ENCODE measurements at regions not wholly inside any gene's neighbourhood (a gene's known extent, or its start where the extent isn't known, plus 50 kb on each side); places are given as distances from the start of the nearest gene placed in this dataset.
"Not testable (repeated sequence)": the region's sequence is repeated elsewhere in the genome, so short reads cannot be mapped to it uniquely, and the experiment has no call there.

DNA sequence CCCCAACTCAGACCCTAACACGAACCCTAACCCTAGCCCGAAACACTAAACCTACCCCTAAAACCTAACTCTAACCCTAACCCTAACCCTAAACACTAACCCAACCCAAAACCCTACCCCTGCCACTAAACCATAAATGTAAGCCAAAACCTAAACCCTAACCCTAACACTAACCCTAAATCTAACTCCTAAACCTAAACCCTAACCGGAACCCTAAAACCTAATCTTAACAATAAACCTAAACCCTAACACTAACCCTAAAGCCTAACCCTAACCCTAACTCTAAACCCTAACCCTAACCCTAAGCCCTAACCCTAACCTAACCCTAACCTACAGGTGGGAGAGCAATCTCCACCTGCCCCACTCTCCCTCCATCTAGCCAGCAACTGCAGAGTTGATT is 152.3 kb downstream of the OR4M2 start:
- H3K9me3 ChIP-seq (ENCODE audit: low read length), result no peaks in the 10 kb centered on the region
- no peak for DNase-seq (ENCODE audit: low spot score)
- H3K27ac ChIP-seq (ENCODE audit: low read depth, low read length, poor library complexity, severe bottlenecking), result no peak overlapping the region
- H3K4me2 ChIP-seq (ENCODE audit: low read length), result no peak overlapping the region
- no peaks in the 10 kb centered on the region for H3K4me1 ChIP-seq (ENCODE audit: insufficient read depth, low read length, poor library complexity, severe bottlenecking)
- no peaks in the 10 kb centered on the region for H3K9me2 ChIP-seq (ENCODE audit: insufficient read depth, low read length)
- no peak overlapping the region for H2AFZ ChIP-seq (ENCODE audit: low read length)
- ChIA-PET POLR2A (no interaction called here), CTCF (ENCODE audit: unreplicated experiment) (no interaction called here)
- no peaks in the 10 kb centered on the region for H3K36me3 ChIP-seq (ENCODE audit: insufficient read depth, low read length)
- intact Hi-C loops (cut with micrococcal nuclease; ENCODE audit: unreplicated experiment), result no loop called here
- H3K79me2 ChIP-seq (ENCODE audit: insufficient read depth, low read depth, low read length), result no peaks in the 10 kb centered on the region
- no peak for TF ChIP-seq EZH2phosphoT487 (IDR thresholded peaks at IDR 0.05; ENCODE audit: borderline replicate concordance, low read depth, low read length)
- TF ChIP-seq, protein P1, sequence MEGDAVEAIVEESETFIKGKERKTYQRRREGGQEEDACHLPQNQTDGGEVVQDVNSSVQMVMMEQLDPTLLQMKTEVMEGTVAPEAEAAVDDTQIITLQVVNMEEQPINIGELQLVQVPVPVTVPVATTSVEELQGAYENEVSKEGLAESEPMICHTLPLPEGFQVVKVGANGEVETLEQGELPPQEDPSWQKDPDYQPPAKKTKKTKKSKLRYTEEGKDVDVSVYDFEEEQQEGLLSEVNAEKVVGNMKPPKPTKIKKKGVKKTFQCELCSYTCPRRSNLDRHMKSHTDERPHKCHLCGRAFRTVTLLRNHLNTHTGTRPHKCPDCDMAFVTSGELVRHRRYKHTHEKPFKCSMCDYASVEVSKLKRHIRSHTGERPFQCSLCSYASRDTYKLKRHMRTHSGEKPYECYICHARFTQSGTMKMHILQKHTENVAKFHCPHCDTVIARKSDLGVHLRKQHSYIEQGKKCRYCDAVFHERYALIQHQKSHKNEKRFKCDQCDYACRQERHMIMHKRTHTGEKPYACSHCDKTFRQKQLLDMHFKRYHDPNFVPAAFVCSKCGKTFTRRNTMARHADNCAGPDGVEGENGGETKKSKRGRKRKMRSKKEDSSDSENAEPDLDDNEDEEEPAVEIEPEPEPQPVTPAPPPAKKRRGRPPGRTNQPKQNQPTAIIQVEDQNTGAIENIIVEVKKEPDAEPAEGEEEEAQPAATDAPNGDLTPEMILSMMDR (conservative IDR thresholded peaks at IDR 0.05; ENCODE audit: low read length), result no peak
- H3K4me3 ChIP-seq (ENCODE audit: low read depth, low read length, poor library complexity, severe bottlenecking), result no peak overlapping the region
- no TSS peak for BruUV-seq (replicated peaks)
- H4K20me1 ChIP-seq (ENCODE audit: insufficient read depth, low read length), result no peaks in the 10 kb centered on the region

DNA sequence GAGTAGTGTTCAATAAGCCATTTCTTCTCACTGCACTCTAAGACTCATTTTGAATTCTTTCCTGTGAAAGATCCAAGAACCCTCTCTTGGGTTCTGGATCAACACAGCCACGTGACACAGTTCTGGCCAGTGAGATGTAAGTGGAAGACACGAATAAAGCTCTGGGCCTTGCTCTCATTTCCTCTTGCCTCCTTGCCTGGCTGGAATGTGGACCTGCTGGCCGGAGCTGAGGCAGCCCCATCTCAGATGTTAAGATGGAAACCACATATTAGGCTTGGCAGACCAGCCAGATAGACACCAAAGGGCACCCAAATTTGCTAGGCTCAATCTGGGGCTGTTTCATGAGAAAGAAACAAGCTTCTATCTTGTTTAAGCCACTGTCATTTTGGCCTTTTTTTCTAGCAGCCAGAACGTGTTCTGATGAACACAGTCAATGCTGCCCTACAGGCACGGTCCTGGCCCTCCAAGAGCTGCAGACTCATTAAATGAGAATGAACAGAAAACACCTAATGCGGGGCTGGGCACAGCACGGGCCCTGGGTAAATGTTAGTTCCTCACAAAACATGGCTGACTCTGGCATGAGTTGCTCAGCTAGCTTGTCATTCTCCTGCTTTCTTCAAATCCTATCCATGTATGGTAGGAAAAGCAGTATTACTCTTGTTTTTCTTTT is 155.1 kb downstream of the OR4M2 start:
- H4K20me1 ChIP-seq (ENCODE audit: insufficient read depth, low read length); H2AFZ ChIP-seq (ENCODE audit: low read length); H3K27ac ChIP-seq (ENCODE audit: low read depth, low read length, poor library complexity, severe bottlenecking); CTCF ChIA-PET (ENCODE audit: unreplicated experiment); intact Hi-C loops (cut with micrococcal nuclease; ENCODE audit: unreplicated experiment); H3K9me3 ChIP-seq (ENCODE audit: low read length); H3K36me3 ChIP-seq (ENCODE audit: insufficient read depth, low read length); DNase-seq (ENCODE audit: low spot score); H3K4me1 ChIP-seq (ENCODE audit: insufficient read depth, low read length, poor library complexity, severe bottlenecking); H3K79me2 ChIP-seq (ENCODE audit: insufficient read depth, low read depth, low read length); H3K4me3 ChIP-seq (ENCODE audit: low read depth, low read length, poor library complexity, severe bottlenecking); BruUV-seq (replicated peaks); H3K4me2 ChIP-seq (ENCODE audit: low read length); POLR2A ChIA-PET; H3K9me2 ChIP-seq (ENCODE audit: insufficient read depth, low read length): not testable (repeated sequence)

DNA sequence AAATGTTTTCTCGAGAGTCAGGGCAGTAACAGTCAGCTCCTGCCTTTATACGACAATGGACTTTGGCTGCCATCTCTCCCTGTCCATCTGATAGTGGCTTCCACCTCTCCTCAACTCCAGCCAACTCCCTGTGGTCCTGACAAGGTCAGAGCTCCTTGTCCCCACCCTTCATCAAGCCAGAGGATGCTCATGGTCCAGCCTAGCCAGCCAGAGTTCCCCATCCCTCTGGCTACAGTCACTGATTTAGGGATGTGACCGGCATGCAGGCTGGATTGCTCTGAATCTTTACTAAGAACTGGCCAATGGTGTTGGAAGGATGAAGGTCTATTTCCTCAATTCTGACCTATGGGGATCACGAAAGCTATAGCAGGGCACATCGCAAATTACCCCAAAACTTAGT is 156.1 kb downstream of the OR4M2 start:
- BruUV-seq (replicated peaks), result no TSS peak
- Histone ChIP-seq H3K4me3 (ENCODE audit: low read depth, low read length, poor library complexity, severe bottlenecking) (no peak overlapping the region), H3K79me2 (ENCODE audit: insufficient read depth, low read depth, low read length) (no peaks in the 10 kb centered on the region), H3K4me2 (ENCODE audit: low read length) (no peak overlapping the region), H3K36me3 (ENCODE audit: insufficient read depth, low read length) (no peaks in the 10 kb centered on the region), H4K20me1 (ENCODE audit: insufficient read depth, low read length) (no peaks in the 10 kb centered on the region), H3K9me2 (ENCODE audit: insufficient read depth, low read length) (no peaks in the 10 kb centered on the region), H2AFZ (ENCODE audit: low read length) (no peak overlapping the region), H3K9me3 (ENCODE audit: low read length) (no peaks in the 10 kb centered on the region), H3K27ac (ENCODE audit: low read depth, low read length, poor library complexity, severe bottlenecking) (no peak overlapping the region), H3K4me1 (ENCODE audit: insufficient read depth, low read length, poor library complexity, severe bottlenecking) (no peaks in the 10 kb centered on the region)
- DNase-seq (ENCODE audit: low spot score), result no peak
- ChIA-PET CTCF (ENCODE audit: unreplicated experiment) (no interaction called here), POLR2A (interaction anchor here (0.6 kb wide), 1 partner anchor 213 kb away, joined by 3 read pairs; no protein-coding TSS in a partner anchor)
- no peak for TF ChIP-seq EZH2phosphoT487 (IDR thresholded peaks at IDR 0.05; ENCODE audit: borderline replicate concordance, low read depth, low read length)
- TF ChIP-seq, protein P1 (conservative IDR thresholded peaks at IDR 0.05; ENCODE audit: low read length), result no peak
- intact Hi-C loops (cut with micrococcal nuclease; ENCODE audit: unreplicated experiment), result no loop called here

Data from OCI-LY7 (cell line).